ENCODE measurements at regions not wholly inside any gene's neighbourhood (a gene's known extent, or its start where the extent isn't known, plus 50 kb on each side); places are given as distances from the start of the nearest gene placed in this dataset.

GRCh38 chr1:216827251-216827650 lies 104.0 kb upstream of the ESRRG start:
- no peak overlapping the region for H3K4me3 ChIP-seq (replicated peaks; ENCODE audit: low read depth, low read length)
- no peak for TF ChIP-seq CTCF (IDR thresholded peaks at IDR 0.05; ENCODE audit: low read length, missing control alignments)
- no peak for DNase-seq (ENCODE audit: low read depth)

- TF ChIP-seq CTCF (IDR thresholded peaks at IDR 0.05; ENCODE audit: low read length, missing control alignments), result no peak
- no peak for DNase-seq (ENCODE audit: low read depth)
- H3K4me3 ChIP-seq (replicated peaks; ENCODE audit: low read depth, low read length), result no peak overlapping the region
These were observed 103.4 kb upstream of the ESRRG start for GRCh38 chr1:216826646-216827045.

GRCh38 chr1:216826214-216826613 lies 103.0 kb upstream of the ESRRG start:
- TF ChIP-seq CTCF (IDR thresholded peaks at IDR 0.05; ENCODE audit: low read length, missing control alignments), result no peak
- DNase-seq (ENCODE audit: low read depth), result no peak
- H3K4me3 ChIP-seq (replicated peaks; ENCODE audit: low read depth, low read length), result no peak overlapping the region

- TF ChIP-seq CTCF (IDR thresholded peaks at IDR 0.05; ENCODE audit: low read length, missing control alignments), result no peak
- DNase-seq (ENCODE audit: low read depth), result no peak
- no peak overlapping the region for H3K4me3 ChIP-seq (replicated peaks; ENCODE audit: low read depth, low read length)
These were observed 102.3 kb upstream of the ESRRG start for GRCh38 chr1:216825557-216825956.

GRCh38 chr1:216824511-216824910 lies 101.3 kb upstream of the ESRRG start:
- DNase-seq (ENCODE audit: low read depth), result no peak
- no peak overlapping the region for H3K4me3 ChIP-seq (replicated peaks; ENCODE audit: low read depth, low read length)
- TF ChIP-seq CTCF (IDR thresholded peaks at IDR 0.05; ENCODE audit: low read length, missing control alignments), result no peak

- no peak for DNase-seq (ENCODE audit: low read depth)
- H3K4me3 ChIP-seq (replicated peaks; ENCODE audit: low read depth, low read length), result no peak overlapping the region
- no peak for TF ChIP-seq CTCF (IDR thresholded peaks at IDR 0.05; ENCODE audit: low read length, missing control alignments)
These were observed 100.5 kb upstream of the ESRRG start for GRCh38 chr1:216823731-216824130.

- DNase-seq (ENCODE audit: low read depth), result no peak
- TF ChIP-seq CTCF (IDR thresholded peaks at IDR 0.05; ENCODE audit: low read length, missing control alignments), result no peak
- H3K4me3 ChIP-seq (replicated peaks; ENCODE audit: low read depth, low read length), result no peak overlapping the region
These were observed 99.3 kb upstream of the ESRRG start for GRCh38 chr1:216822480-216822879.

Data from fibroblast of pulmonary artery (primary cell).